Muscle of leg (tissue), 3 donors: ENCODE measurements at regions not wholly inside any gene's neighbourhood (a gene's known extent, or its start where the extent isn't known, plus 50 kb on each side); places are given as distances from the start of the nearest gene placed in this dataset.
"Not testable (repeated sequence)": the region's sequence is repeated elsewhere in the genome, so short reads cannot be mapped to it uniquely, and the experiment has no call there.

ENCODE experiments used
- DNase-seq: peaks from one replicate; pipeline ENCODE4 v3.0.0; 2013
- H3K27ac ChIP-seq: one replicate; pipeline ENCODE4 v1.5.1; 2013; ENCODE audit warnings: mild to moderate bottlenecking, low read length, control low read depth
- H3K27me3 ChIP-seq: one replicate; pipeline ENCODE4 v1.6.1; 2013; ENCODE audit warnings: low read length; ENCODE audit not compliant: control insufficient read depth, insufficient read depth
- H3K36me3 ChIP-seq: one replicate; pipeline ENCODE4 v1.6.1; 2013; ENCODE audit warnings: low read length; ENCODE audit not compliant: control insufficient read depth, insufficient read depth
- H3K4me1 ChIP-seq: one replicate; pipeline ENCODE4 v1.6.1; 2013; ENCODE audit warnings: low read length; ENCODE audit not compliant: control insufficient read depth, insufficient read depth
- H3K4me3 ChIP-seq: one replicate; pipeline ENCODE4 v1.5.1; 2013; ENCODE audit warnings: low read length, control low read depth
- H3K9me3 ChIP-seq: replicated peaks from 2 replicates; pipeline ENCODE4 v1.6.1; 2013; ENCODE audit warnings: low read depth, low read length; ENCODE audit not compliant: control insufficient read depth
- WGBS: methylation state at CpG from one replicate; pipeline ENCODE4 v1.1.5; 2013; ENCODE audit warnings: missing lambda C conversion rate; ENCODE audit not compliant: insufficient coverage; 5-methylcytosine and 5-hydroxymethylcytosine counted together

- DNase-seq, result no peak
- peaks cover 44% of the 10 kb centered on the region for H3K27me3 ChIP-seq
- H3K4me1 ChIP-seq, result peaks cover 8% of the 10 kb centered on the region
- 60% methylated on average over 9 of the region's 12 CpGs for WGBS
- H3K9me3 ChIP-seq, result no peaks in the 10 kb centered on the region
- no peak overlapping the region for H3K27ac ChIP-seq
- H3K36me3 ChIP-seq, result no peaks in the 10 kb centered on the region
- H3K4me3 ChIP-seq, result no peak overlapping the region
Observed at GRCh38 chr14:103186909-103187586, 63.8 kb downstream of the TNFAIP2 start.

- 100% methylated on average over 1 of the region's 4 CpGs for WGBS
- no peaks in the 10 kb centered on the region for H3K9me3 ChIP-seq
- peaks cover 44% of the 10 kb centered on the region for H3K27me3 ChIP-seq
Observed at GRCh38 chr14:103187911-103188310, 64.7 kb downstream of the TNFAIP2 start.

GRCh38 chr14:103188810-103189480 is 65.7 kb downstream of the TNFAIP2 start:
- 3% methylated on average over 63 of the region's 67 CpGs for WGBS
- H3K27me3 ChIP-seq, result peaks cover 46% of the 10 kb centered on the region
- no peak overlapping the region for H3K27ac ChIP-seq
- peak; percentile 45 for DNase-seq
- H3K4me3 ChIP-seq, result peak overlapping the region; percentile 31
- no peaks in the 10 kb centered on the region for H3K36me3 ChIP-seq
- H3K9me3 ChIP-seq, result no peaks in the 10 kb centered on the region
- H3K4me1 ChIP-seq, result peaks cover 13% of the 10 kb centered on the region

More at GRCh38 chr14:103187911-103188310, 64.7 kb downstream of the TNFAIP2 start:
- no peaks in the 10 kb centered on the region for H3K36me3 ChIP-seq
- H3K27ac ChIP-seq, result no peak overlapping the region
- no peak overlapping the region for H3K4me3 ChIP-seq
- peaks cover 13% of the 10 kb centered on the region for H3K4me1 ChIP-seq
- DNase-seq, result no peak

- Histone ChIP-seq H3K9me3 (no peaks in the 10 kb centered on the region), H3K4me3 (peak overlapping the region; percentile 31), H3K4me1 (peaks cover 13% of the 10 kb centered on the region), H3K27me3 (peaks cover 47% of the 10 kb centered on the region), H3K36me3 (no peaks in the 10 kb centered on the region), H3K27ac (no peak overlapping the region)
- DNase-seq, result no peak
- 41% methylated on average over 34 of the region's 48 CpGs for WGBS
Observed at GRCh38 chr14:103189481-103190470, 66.5 kb downstream of the TNFAIP2 start.

GRCh38 chr14:103190741-103191140 is 67.5 kb downstream of the TNFAIP2 start:
- H3K27me3 ChIP-seq, result peaks cover 47% of the 10 kb centered on the region
- WGBS, result 91% methylated on average over 8 of the region's 11 CpGs
- H3K27ac ChIP-seq, result no peak overlapping the region
- H3K36me3 ChIP-seq, result no peaks in the 10 kb centered on the region
- H3K4me1 ChIP-seq, result peaks cover 13% of the 10 kb centered on the region
- no peak overlapping the region for H3K4me3 ChIP-seq
- no peak for DNase-seq
- H3K9me3 ChIP-seq, result no peaks in the 10 kb centered on the region

- DNase-seq, result peak; percentile 52
- H3K9me3 ChIP-seq, result no peaks in the 10 kb centered on the region
- WGBS, result no CpG with 5 or more reads among the region's 3 CpGs
- H3K27ac ChIP-seq, result no peak overlapping the region
- no peak overlapping the region for H3K4me3 ChIP-seq
- no peaks in the 10 kb centered on the region for H3K36me3 ChIP-seq
- peaks cover 13% of the 10 kb centered on the region for H3K4me1 ChIP-seq
- H3K27me3 ChIP-seq, result peaks cover 40% of the 10 kb centered on the region
Observed at GRCh38 chr14:103191844-103192243, 68.6 kb downstream of the TNFAIP2 start.

GRCh38 chr14:103192246-103192840 is 69.1 kb downstream of the TNFAIP2 start:
- H3K27ac ChIP-seq, result peak overlapping the region; percentile 10
- DNase-seq, result peak; percentile 18
- H3K4me3 ChIP-seq, result no peak overlapping the region
- H3K27me3 ChIP-seq, result peaks cover 35% of the 10 kb centered on the region
- WGBS, result 76% methylated on average over 4 of the region's 7 CpGs
- H3K36me3 ChIP-seq, result no peaks in the 10 kb centered on the region
- H3K4me1 ChIP-seq, result peaks cover 13% of the 10 kb centered on the region
- H3K9me3 ChIP-seq, result no peaks in the 10 kb centered on the region

GRCh38 chr14:103192861-103193260 is 69.6 kb downstream of the TNFAIP2 start:
- not testable (repeated sequence) for H3K36me3 ChIP-seq, H3K27ac ChIP-seq
- WGBS, result 100% methylated on average over 2 of the region's 4 CpGs

GRCh38 chr14:103193491-103193890 is 70.2 kb downstream of the TNFAIP2 start:
- DNase-seq, H3K36me3 ChIP-seq: not testable (repeated sequence)
- WGBS, result 78% methylated on average over 4 of the region's 10 CpGs

More at GRCh38 chr14:103192861-103193260, 69.6 kb downstream of the TNFAIP2 start:
- not testable (repeated sequence) for DNase-seq, H3K4me3 ChIP-seq, H3K9me3 ChIP-seq
- Histone ChIP-seq H3K4me1 (peaks cover 13% of the 10 kb centered on the region), H3K27me3 (peaks cover 32% of the 10 kb centered on the region)

More at GRCh38 chr14:103193491-103193890, 70.2 kb downstream of the TNFAIP2 start:
- not testable (repeated sequence) for H3K9me3 ChIP-seq, H3K4me3 ChIP-seq, H3K27ac ChIP-seq
- Histone ChIP-seq H3K27me3 (peaks cover 27% of the 10 kb centered on the region), H3K4me1 (peaks cover 15% of the 10 kb centered on the region)
